NCI-H460 (cell line): ENCODE measurements at regions not wholly inside any gene's neighbourhood (a gene's known extent, or its start where the extent isn't known, plus 50 kb on each side); places are given as distances from the start of the nearest gene placed in this dataset.
"Not testable (repeated sequence)": the region's sequence is repeated elsewhere in the genome, so short reads cannot be mapped to it uniquely, and the experiment has no call there.

Experiments
- DNase-seq: peaks from one replicate; pipeline ENCODE4 v3.0.0-alpha.2; 2016; ENCODE audit warnings: low read depth; ENCODE audit errors: extremely low read depth

GRCh38 chr9:27671636-27672035 lies 98.4 kb upstream of the C9orf72 start:
- DNase-seq: no peak

GRCh38 chr9:27672718-27673117 lies 99.4 kb upstream of the C9orf72 start:
- no peak for DNase-seq

GRCh38 chr9:27673641-27674040 lies 100.4 kb upstream of the C9orf72 start:
- no peak for DNase-seq

GRCh38 chr9:27675354-27675753 lies 102.1 kb upstream of the C9orf72 start:
- no peak for DNase-seq

- DNase-seq: no peak
Observed at GRCh38 chr9:27676827-27677226, 103.5 kb upstream of the C9orf72 start.

- DNase-seq: no peak
Observed at GRCh38 chr9:27679338-27679737, 106.1 kb upstream of the C9orf72 start.

- no peak for DNase-seq
Observed at GRCh38 chr9:27683181-27683580, 109.9 kb upstream of the C9orf72 start.

GRCh38 chr9:27688954-27689353 lies 115.7 kb upstream of the C9orf72 start:
- no peak for DNase-seq

GRCh38 chr9:27690816-27691215 lies 117.5 kb upstream of the C9orf72 start:
- DNase-seq: not testable (repeated sequence)

- no peak for DNase-seq
Observed at GRCh38 chr9:27699621-27700020, 126.3 kb upstream of the C9orf72 start.

GRCh38 chr9:27701016-27701415 lies 127.7 kb upstream of the C9orf72 start:
- DNase-seq: no peak

- no peak for DNase-seq
Observed at GRCh38 chr9:27701587-27701986, 128.3 kb upstream of the C9orf72 start.

GRCh38 chr9:27703216-27703980 lies 130.1 kb upstream of the C9orf72 start:
- DNase-seq: no peak

- DNase-seq: no peak
Observed at GRCh38 chr9:27711241-27711640, 138.0 kb upstream of the C9orf72 start.

GRCh38 chr9:27712806-27713205 lies 139.5 kb upstream of the C9orf72 start:
- no peak for DNase-seq

- no peak for DNase-seq
Observed at GRCh38 chr9:27714388-27714787, 141.1 kb upstream of the C9orf72 start.

- no peak for DNase-seq
Observed at GRCh38 chr9:27715651-27716050, 142.4 kb upstream of the C9orf72 start.

GRCh38 chr9:27717991-27718390 lies 144.7 kb upstream of the C9orf72 start:
- DNase-seq: no peak

GRCh38 chr9:27719711-27720110 lies 146.4 kb upstream of the C9orf72 start:
- no peak for DNase-seq

- no peak for DNase-seq
Observed at GRCh38 chr9:27722866-27723265, 149.6 kb upstream of the C9orf72 start.

- DNase-seq: peak; percentile 50
Observed at GRCh38 chr9:27726244-27727081, 153.2 kb upstream of the C9orf72 start.

- no peak for DNase-seq
Observed at GRCh38 chr9:27732494-27732893, 159.2 kb upstream of the C9orf72 start.
